GM18520 (cell line): ENCODE measurements at regions not wholly inside any gene's neighbourhood (a gene's known extent, or its start where the extent isn't known, plus 50 kb on each side); places are given as distances from the start of the nearest gene placed in this dataset.
"Not testable (repeated sequence)": the region's sequence is repeated elsewhere in the genome, so short reads cannot be mapped to it uniquely, and the experiment has no call there.

Experiments
- ATAC-seq: cut with Tn5 transposase; IDR thresholded peaks from one replicate; pipeline ENCODE4 v1.9.1; 2021; ENCODE audit not compliant: unreplicated experiment

DNA sequence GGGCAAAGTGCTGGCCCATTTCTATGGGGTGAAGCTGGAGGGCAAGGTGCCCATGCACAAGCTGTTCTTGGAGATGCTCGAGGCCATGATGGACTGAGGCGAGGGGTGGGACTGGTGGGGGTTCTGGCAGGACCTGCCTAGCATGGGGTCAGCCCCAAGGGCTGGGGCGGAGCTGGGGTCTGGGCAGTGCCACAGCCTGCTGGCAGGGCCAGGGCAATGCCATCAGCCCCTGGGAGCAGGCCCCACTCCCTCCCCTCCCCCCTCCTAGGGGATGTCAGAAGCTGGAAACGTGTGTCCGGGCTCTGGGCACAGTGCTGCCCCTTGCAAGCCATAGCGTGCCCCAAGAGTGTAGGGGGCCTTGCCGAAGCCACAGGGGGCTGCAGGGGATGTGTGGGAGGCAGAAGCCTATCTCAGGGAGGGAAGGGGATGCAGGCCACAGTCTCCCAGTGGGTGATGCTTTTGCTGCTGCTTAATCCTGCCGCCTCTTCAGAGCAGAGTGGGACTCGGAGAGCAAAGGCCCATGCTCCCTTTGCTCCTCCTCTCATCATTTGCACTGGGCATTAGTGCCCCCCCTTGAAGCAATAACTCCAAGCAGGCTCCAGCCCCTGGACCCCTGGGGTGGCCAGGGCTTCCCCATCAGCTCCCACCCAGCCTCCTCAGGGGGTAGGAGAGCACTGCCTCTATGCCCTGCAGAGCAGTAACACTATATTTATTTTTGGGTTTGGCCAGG, 85.2 kb downstream of the MRPL57 start:
- not testable (repeated sequence) for ATAC-seq

DNA sequence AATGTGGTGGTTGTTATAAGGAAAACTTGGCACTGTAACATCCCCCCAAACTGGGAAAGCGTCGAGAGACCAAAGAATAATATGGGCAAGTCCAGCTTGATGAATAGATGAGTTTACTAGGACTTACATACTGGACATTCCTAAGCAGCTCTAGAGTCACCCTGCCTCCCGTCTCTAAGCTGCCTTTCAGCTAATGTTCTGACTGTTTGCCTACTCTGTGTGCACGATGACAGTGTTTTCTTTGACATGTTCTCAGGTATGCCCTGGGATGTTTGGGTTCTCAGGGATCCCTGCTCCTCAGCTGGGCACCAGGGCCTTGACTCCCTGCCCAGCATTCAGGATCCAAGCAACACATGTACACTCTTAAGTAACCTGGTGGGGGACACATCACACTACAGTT, 87.5 kb downstream of the MRPL57 start:
- not testable (repeated sequence) for ATAC-seq

DNA sequence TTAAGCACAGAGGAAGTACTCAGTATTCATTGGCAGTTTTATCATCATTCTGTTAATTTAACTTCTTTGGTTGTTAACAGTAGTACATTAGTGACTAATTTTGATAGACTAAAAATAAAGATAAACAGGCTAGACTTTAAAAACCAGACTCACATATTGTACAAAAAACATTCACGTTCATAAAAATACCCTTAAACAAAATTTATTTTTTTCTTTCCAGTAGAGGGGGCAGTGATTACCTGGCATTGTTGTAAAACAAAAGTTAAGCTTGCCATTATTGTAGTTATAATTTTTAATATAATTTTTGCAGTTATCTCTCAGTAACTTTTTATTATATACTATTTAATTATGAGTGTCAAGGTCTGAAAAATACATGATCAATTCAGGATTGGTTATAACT, 92.0 kb downstream of the MRPL57 start:
- ATAC-seq: not testable (repeated sequence)

DNA sequence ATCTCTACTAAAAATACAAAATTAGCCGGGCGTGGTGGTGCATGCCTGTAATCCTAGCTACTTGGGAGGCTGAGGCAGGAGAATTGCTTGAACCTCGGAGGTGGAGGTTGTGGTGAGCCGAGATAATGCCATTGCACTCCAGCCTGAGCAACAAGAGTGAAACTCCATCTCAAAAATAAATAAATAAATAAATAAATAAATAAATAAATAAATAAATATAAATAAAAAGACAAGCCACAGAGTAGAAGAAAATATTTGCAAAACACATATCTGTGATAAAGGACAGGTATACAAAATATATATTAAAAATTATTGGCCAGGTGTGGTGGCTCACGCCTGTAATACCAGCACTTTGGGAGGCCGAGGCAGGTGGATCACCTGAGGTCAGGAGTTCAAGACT, 96.0 kb downstream of the MRPL57 start:
- ATAC-seq: not testable (repeated sequence)

DNA sequence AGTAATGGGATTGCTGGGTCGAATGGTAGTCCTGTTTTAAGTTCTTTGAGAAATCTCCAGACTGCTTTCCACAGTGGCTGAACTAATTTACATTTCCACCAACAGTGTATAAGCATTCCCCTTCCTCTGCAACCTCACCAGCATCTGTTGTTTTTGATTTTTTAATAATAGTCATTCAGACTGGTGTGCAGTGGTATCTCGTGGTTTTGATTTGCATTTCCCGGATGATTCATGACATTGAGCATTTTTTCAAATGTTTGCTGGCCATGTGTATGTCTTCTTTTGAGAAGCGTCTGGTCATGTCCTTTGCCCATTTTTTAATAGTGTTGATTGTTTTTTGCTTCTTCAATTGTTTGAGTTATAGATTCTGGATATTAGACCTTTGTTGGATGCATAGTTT, 98.0 kb downstream of the MRPL57 start:
- not testable (repeated sequence) for ATAC-seq

DNA sequence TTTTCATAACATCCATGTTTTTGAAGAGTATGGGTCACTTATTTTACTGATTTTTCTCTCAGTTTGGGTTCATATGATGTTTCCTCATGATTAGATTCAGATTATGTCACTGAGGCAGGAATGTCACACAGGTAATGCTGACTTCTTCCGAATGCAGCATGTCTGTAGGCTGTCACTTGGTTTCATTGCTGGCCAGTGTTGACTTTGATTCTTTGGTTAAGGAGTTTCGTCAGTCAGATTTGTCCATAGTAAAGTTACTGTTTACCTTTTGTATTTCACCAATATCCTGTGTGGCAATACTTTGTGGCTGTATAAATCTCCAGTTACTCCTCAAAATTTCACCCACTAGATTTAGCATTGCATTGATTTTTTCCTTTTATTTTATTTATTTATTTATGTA, 105.6 kb downstream of the MRPL57 start:
- no peak for ATAC-seq

DNA sequence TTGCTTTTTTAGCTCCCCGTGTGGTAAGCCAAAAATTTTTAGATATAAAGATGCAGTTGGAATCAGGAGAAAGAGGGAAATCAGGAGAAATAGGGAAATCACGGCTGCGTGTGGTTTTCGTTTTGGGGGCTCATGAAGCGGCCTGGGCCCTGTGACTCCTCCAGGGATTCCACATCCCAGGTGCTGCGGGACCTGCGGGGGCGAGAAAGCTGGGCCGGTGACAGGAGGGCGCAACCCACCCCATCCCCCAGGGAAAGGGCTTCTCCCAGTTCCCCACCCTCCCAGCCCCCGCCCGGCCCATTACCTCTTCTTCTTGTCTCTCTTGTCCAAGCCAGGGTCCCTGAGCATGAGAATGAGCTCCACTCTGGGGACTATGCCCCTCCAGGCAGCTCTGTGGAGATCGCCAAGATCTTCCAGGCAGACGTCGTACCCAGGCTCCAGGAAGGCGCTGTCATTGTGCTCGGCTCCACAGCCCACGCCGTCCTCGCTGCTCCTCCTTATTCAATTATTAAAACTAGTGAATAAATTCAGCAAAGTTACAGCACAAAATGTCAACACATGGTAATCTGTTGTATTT, 111.0 kb downstream of the MRPL57 start:
- no peak for ATAC-seq

DNA sequence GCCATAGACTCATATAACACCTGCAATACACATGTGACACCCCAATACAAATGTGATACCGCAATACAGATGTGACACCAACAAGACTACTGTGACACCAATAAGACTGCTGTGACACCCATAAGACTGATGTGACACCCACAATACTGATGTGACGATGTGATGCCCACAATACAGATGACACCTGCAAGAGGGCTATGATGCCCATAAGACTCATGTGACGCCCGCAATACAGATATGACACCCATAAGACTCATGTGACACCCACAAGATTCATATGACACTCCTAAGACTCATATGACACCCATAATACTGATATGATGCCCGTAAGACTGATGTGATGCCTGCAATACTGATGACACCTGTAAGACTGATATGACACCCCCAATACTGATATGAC, 113.0 kb downstream of the MRPL57 start:
- ATAC-seq: no peak

DNA sequence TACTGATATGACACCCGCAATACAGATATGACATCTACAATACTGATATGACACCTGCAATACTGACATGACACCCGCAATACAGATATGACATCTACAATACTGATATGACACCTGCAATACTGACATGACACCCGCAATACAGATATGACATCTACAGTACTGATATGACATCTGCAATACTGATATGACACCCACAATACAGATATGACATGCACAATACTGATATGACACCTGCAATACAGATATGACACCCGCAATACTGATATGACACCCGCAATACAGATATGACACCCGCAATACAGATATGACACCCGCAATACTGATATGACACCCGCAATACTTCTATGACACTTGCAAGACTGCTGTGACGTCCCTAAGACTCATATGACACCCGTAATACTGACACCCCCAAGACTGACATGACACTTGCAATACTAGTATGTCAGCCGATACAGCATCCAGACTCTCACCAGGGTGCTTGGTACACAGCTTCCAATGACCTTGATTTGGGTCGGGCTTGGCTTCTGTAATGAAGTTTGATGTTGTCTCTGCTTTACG, 114.1 kb downstream of the MRPL57 start:
- not testable (repeated sequence) for ATAC-seq

DNA sequence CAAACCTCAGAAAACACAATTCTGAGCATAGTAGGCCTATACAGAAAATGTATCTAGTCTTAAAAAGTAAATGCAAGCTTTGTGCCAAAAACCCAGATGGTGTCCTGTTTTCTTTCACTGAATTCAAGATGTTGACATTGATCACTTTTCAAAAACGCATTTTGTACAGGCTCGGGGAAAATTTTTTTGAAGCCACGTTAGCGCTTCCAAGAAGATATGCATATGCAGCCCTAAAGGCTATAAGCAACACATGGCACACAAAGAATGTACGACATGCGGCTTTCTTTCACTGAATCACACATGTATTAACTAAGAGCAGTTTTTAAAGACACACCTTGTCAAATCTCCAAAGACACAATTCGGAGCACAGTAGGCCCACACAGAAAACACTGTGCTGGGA, 115.4 kb downstream of the MRPL57 start:
- no peak for ATAC-seq

DNA sequence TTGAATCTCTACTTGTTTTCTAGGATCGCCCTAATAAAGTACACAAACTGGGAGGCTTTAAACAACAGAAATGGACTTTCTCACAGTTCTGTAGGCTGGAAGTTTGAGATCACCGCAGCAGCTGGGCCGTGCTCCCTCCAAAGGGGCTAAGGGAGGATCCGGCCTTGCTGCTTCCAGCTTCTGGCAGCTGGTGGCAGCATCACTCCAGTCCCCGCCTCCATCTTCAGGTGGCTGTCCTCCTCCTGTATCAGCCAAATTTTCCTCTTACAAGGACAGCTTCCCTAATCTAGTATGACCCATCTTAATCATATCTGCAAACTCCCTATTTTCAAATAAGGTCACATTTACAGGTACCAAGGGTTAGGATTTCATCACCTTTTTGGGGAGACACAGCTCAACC, 120.5 kb downstream of the MRPL57 start:
- ATAC-seq: not testable (repeated sequence)

DNA sequence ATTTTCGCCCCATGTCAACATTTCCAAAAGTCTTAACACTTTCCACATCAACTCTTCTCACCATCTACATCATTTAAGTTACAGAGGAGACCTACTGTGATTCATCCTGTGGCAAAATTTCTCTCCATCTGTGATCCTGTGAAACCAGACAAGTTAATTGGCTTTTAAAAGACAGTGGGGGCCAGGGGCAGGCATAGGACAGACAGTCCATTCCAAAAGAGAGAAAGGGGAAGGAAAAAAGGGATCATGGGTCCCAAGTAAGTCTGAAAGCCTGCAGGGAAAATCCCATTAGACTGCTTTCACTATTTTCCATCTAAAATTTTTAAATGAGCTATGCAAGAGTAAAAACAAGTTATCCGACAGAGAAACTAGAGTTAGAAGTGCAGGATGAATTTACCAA, 121.0 kb downstream of the MRPL57 start:
- no peak for ATAC-seq

DNA sequence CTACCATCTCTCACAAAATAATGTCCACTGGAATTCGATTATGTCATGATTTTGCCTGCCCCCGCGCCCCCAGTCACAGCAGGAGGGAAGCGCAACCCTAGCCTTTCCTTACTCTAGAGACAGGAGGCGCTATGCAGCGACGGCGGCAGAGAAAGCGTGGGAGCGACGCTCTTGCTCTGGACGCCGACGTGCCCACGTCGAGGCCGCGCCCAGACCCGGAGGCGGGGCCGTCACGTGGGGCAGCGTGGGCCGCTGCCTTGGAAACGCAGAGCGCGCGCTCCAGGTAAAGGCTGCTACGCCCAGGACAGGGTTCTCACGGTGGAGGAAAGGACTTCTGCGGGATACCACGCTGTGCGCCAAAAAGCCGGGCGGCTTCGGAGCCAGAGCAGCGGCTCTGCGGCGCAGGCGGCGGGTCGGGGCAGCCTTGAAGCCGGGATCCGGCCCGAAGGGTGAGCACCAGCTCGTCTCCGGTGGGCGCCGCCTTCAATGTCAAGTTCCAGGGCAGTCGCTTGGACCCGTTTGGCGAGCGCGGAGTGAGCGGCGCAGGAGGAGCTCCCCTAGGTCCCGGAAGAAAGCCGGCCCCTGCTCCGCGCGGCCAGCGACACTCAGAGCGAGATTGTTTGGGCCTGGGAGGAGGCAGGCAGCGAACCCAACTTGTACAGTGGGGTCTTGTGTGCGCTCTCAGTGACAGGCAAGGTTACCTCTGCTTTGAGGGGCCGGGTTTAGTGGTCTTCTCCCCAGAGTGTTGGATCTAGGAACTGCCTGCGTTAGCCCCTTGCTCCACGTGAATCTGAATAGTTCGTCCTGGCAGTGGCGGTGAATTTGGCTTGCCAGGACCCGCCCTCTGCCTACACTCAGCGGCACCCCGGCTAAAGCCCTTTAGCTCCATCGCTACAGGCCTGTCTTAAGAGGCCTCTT, 121.7 kb downstream of the MRPL57 start:
- peak; percentile 92 for ATAC-seq

DNA sequence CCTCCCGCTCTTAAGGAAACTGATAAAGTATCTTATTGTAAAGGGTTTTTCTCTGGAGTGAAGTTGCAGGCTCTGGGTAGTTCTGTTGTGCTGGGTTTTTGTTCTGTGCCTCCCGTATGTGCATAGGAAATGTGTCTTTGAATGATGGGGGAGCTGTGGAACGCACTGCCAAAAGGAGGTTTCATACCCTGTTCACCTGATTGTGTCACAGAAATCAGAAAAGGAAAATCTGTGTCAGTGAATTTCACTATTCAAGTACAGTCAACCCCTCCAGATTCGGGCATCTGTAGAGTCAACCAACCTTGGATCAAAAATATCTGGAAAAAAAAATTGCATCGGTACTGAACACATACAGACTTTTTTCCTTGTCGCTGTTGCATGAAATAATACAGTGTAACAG, 127.8 kb downstream of the MRPL57 start:
- ATAC-seq: no peak

DNA sequence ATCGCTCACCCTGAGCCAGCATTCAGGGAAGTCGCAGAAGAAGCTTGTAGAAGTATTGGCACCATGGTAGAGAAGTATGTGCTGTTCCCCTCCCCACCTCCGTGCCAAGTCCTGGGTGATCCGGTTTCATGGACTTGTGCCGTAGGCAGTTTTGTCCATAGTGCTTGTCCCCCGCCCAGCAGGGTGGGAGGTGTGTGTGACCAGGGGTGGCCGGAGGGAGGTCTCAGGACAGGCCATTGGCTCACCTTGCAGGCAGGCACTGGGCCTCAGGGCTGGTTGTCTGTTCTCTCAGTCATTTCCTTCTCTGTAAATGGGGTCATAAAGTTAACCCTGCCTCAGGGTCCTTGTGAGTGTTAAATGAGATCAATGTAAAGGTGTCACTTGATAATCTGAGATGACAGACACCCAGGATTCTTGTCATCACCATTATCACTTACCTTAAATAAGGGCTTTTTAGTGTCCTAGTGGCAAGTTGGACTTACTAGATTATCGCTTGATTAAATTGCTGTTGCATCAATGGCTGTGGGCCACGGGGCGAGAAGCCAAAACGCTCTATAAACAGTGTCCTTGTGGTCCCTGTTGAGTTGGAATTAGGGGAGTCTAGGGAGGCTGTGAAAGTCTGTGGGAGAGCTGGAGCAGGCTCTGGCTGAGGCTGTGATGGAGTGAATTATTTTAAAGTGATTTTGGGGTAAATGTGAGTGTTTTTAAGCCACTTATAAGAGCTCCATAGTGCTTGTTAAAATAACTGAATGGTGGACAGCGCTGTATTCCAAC, 130.0 kb downstream of the MRPL57 start:
- not testable (repeated sequence) for ATAC-seq

DNA sequence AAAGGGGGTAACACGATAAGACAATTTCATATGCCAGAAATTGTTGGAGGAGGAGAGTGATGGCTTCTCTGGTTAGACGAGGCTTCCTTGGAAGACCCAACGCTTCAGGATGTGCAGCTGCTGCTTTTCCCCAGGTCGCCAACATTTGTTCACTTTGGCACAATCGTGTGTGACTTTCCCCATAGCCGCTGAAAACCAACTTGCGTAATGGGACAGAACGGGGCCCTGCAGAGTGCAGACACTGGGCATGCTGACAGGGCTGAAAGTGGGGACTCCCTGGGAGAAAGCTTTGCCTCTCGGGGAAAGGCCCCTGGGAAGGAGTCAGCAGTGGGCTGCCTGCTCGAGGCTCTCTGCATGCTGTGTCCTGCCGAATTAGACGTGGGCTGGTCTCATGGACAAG, 130.7 kb downstream of the MRPL57 start:
- not testable (repeated sequence) for ATAC-seq

DNA sequence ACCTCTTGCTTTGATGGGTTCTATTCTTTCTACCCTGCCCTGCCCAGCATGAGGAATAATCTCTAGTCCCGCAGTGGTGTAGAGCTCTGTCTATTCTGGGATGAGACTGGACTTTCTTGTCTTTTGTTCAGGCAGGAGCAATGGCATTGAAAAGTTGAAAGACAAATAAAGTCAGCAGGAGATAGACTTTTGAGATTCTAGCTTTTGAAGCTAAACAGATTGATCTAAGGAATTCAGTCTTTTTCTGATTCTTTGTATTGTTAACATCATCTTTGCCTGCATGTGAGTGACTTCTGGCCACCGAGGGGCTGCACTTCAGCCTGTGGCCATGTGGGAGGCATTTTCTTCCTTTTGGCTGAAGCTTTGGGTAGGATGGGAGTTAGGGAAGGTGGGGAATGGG, 132.4 kb downstream of the MRPL57 start:
- ATAC-seq: no peak

DNA sequence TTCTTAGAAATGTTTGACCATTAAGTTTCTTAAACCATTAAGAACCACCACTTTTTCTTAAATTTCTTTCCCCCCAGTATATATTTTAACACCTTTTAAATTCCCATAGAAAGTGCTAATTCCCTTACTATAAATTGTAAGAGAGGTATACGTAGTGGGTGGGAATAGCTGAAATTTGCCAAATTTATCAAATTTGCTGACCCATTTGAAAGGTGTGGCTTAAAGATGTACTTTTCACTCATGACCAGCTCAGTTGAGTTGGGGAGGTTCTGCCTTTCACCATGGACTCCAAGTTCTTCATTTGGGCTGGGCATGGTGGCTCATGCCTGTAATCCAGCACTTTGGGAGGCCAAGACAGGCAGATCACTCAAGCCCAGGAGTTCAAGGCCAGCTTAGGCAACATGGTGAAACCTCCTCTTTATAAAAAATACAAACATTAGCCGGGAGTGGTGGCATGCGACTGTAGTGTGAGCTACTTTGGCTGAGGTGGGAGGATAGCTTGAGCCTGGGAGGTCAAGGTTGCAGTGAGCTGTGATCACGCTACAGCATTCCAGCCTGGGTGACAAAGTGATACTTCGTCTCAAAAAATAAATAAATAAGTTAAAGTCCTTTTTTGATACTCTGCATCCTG, 133.2 kb downstream of the MRPL57 start:
- ATAC-seq: no peak

DNA sequence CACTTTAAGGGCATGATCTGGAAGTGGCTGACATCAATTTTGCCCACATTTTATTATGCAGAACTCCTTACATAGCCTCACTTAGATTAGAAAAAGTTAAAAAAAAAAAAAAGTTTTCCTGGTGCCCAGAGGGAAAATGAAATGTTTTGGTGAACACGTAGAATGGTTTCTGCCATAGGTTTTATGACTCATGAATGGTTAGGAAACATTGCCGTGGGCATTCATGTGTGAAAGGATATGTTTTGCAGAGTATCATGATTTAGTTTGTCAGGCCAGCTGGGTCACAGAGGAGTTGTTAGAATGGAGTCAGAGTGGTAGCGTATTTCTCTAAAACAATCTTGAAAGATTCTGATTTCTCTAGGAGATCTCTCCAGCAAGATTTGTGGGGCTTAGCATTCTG, 133.8 kb downstream of the MRPL57 start:
- ATAC-seq: no peak

DNA sequence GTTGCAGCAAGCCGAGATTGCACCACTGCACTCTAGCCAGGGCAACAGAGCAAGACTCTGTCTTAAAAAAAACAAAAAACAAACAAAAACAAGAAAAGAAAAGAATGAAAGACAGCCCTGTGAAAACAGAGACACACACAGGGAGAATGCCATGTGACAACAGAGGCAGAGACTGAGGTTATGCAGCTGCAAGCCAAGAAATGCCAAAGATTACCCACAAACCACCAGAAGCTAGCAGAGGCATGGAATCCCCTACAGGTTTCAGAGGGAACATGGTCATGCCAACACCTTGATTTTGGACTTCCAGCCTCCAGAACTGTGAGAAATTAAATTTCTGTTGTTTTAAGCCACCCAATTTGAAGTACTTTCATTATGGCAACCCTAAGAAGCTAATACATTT, 138.5 kb downstream of the MRPL57 start:
- not testable (repeated sequence) for ATAC-seq
